UCSD-AML1 (cell line): ENCODE measurements at regions not wholly inside any gene's neighbourhood (a gene's known extent, or its start where the extent isn't known, plus 50 kb on each side); places are given as distances from the start of the nearest gene placed in this dataset.
"Not testable (repeated sequence)": the region's sequence is repeated elsewhere in the genome, so short reads cannot be mapped to it uniquely, and the experiment has no call there.

Experiments
- DNase-seq: peaks from one replicate; lab custom pipeline; 2025; ENCODE audit not compliant: unreplicated experiment; lab: John Stamatoyannopoulos, UW

- no peak for DNase-seq
Observed at GRCh38 chr6:154629127-154629526, 104.1 kb upstream of the SCAF8 start.

GRCh38 chr6:154632119-154632518, 101.1 kb upstream of the SCAF8 start:
- DNase-seq = no peak

GRCh38 chr6:154637392-154637791, 95.8 kb upstream of the SCAF8 start:
- no peak for DNase-seq

- no peak for DNase-seq
Observed at GRCh38 chr6:154638369-154638768, 94.8 kb upstream of the SCAF8 start.

GRCh38 chr6:154639196-154639595, 94.0 kb upstream of the SCAF8 start:
- not testable (repeated sequence) for DNase-seq

GRCh38 chr6:154648188-154648887, 84.9 kb upstream of the SCAF8 start:
- no peak for DNase-seq

GRCh38 chr6:154648888-154649205, 84.4 kb upstream of the SCAF8 start:
- peak; percentile 11 for DNase-seq

- no peak for DNase-seq
Observed at GRCh38 chr6:154649721-154650120, 83.5 kb upstream of the SCAF8 start.

GRCh38 chr6:154650351-154650750, 82.9 kb upstream of the SCAF8 start:
- no peak for DNase-seq

- DNase-seq = no peak
Observed at GRCh38 chr6:154651656-154652055, 81.6 kb upstream of the SCAF8 start.

- no peak for DNase-seq
Observed at GRCh38 chr6:154653385-154653784, 79.8 kb upstream of the SCAF8 start.

- no peak for DNase-seq
Observed at GRCh38 chr6:154653853-154654252, 79.4 kb upstream of the SCAF8 start.

GRCh38 chr6:154656660-154657059, 76.6 kb upstream of the SCAF8 start:
- DNase-seq = no peak

- DNase-seq = no peak
Observed at GRCh38 chr6:154661768-154662167, 71.4 kb upstream of the SCAF8 start.

- DNase-seq = no peak
Observed at GRCh38 chr6:154664287-154664686, 68.9 kb upstream of the SCAF8 start.

GRCh38 chr6:154668156-154668555, 65.1 kb upstream of the SCAF8 start:
- no peak for DNase-seq

GRCh38 chr6:154672086-154672485, 61.1 kb upstream of the SCAF8 start:
- no peak for DNase-seq

GRCh38 chr6:154673919-154674318, 59.3 kb upstream of the SCAF8 start:
- DNase-seq = no peak

- DNase-seq = peak; percentile 86
Observed at GRCh38 chr6:154675602-154676088, 57.6 kb upstream of the SCAF8 start.

- DNase-seq = no peak
Observed at GRCh38 chr6:154682633-154683125, 50.5 kb upstream of the SCAF8 start.
